ENCODE measurements at regions not wholly inside any gene's neighbourhood (a gene's known extent, or its start where the extent isn't known, plus 50 kb on each side); places are given as distances from the start of the nearest gene placed in this dataset.

- Histone ChIP-seq H3K4me3 (ENCODE audit: low read depth in 2 of 2, low read length in 2 of 2) (no peak overlapping the region), H3K36me3 (ENCODE audit: control insufficient read depth, insufficient read depth, low read length) (no peaks in the 10 kb centered on the region), H3K4me1 (ENCODE audit: control insufficient read depth, insufficient read depth, low read length) (peaks cover 18% of the 10 kb centered on the region), H3K27me3 (ENCODE audit: control insufficient read depth, insufficient read depth, low read length) (no peaks in the 10 kb centered on the region), H3K27ac (ENCODE audit: low read length) (peak overlapping the region; percentile 94), H3K9me3 (ENCODE audit: control insufficient read depth, insufficient read depth, low read depth, low read length) (no peaks in the 10 kb centered on the region)
- intact Hi-C loops (cut with micrococcal nuclease; ENCODE audit: unreplicated experiment): loop anchor here (10.0 kb wide), 1 partner anchor 193 kb away; no protein-coding TSS in a partner anchor
- ChIA-PET CTCF (no interaction called here), POLR2A (no interaction called here)
- no peak for DNase-seq (ENCODE audit: low read depth, low spot score)
- in situ Hi-C loops (cut with HindIII; ENCODE audit: low pct_unique_long_range_greater_than_20kb, low sequenced_read_pairs): no loop called here
- no peak for ATAC-seq
- no TSS peak for BruUV-seq (replicated peaks)
- TF ChIP-seq POLR2AphosphoS5 (IDR thresholded peaks at IDR 0.05; ENCODE audit: low read depth, low read length): no peak
- TF ChIP-seq TCF7L2 (IDR thresholded peaks at IDR 0.05; ENCODE audit: low read depth, low read length): no peak
- TF ChIP-seq REST (IDR thresholded peaks at IDR 0.05; ENCODE audit: insufficient read depth in 1 of 2, low read depth in 2 of 2, low read length in 1 of 2): no peak
- no peak for TF ChIP-seq CTCF (IDR thresholded peaks at IDR 0.05)
- TF ChIP-seq SIN3A (IDR thresholded peaks at IDR 0.05; ENCODE audit: borderline replicate concordance, insufficient read depth, low read depth, low read length): no peak
These were observed 198.3 kb downstream of the PLK2 start for GRCh38 chr5:58261605-58262004.

GRCh38 chr5:58260243-58260642 is 199.6 kb downstream of the PLK2 start:
- intact Hi-C loops (cut with micrococcal nuclease; ENCODE audit: unreplicated experiment): loop anchor here (10.0 kb wide), 1 partner anchor 195 kb away; no protein-coding TSS in a partner anchor
- Histone ChIP-seq H3K4me1 (ENCODE audit: control insufficient read depth, insufficient read depth, low read length) (peaks cover 18% of the 10 kb centered on the region), H3K9me3 (ENCODE audit: control insufficient read depth, insufficient read depth, low read depth, low read length) (no peaks in the 10 kb centered on the region), H3K27ac (ENCODE audit: low read length) (peak overlapping the region; percentile 94), H3K27me3 (ENCODE audit: control insufficient read depth, insufficient read depth, low read length) (no peaks in the 10 kb centered on the region), H3K36me3 (ENCODE audit: control insufficient read depth, insufficient read depth, low read length) (no peaks in the 10 kb centered on the region), H3K4me3 (ENCODE audit: low read depth in 2 of 2, low read length in 2 of 2) (peak overlapping the region in 1 of 2 experiments; percentile 38; a peak in 2 of 4 replicates)
- ATAC-seq (no peak), DNase-seq (ENCODE audit: low read depth, low spot score) (no peak)
- in situ Hi-C loops (cut with HindIII; ENCODE audit: low pct_unique_long_range_greater_than_20kb, low sequenced_read_pairs): no loop called here
- TSS peak; percentile 90 for BruUV-seq (replicated peaks)
- TF ChIP-seq POLR2AphosphoS5 (IDR thresholded peaks at IDR 0.05; ENCODE audit: low read depth, low read length) (no peak), TCF7L2 (IDR thresholded peaks at IDR 0.05; ENCODE audit: low read depth, low read length) (no peak), SIN3A (IDR thresholded peaks at IDR 0.05; ENCODE audit: borderline replicate concordance, insufficient read depth, low read depth, low read length) (no peak), REST (IDR thresholded peaks at IDR 0.05; ENCODE audit: insufficient read depth in 1 of 2, low read depth in 2 of 2, low read length in 1 of 2) (no peak), CTCF (IDR thresholded peaks at IDR 0.05) (no peak)
- ChIA-PET POLR2A (no interaction called here), CTCF (no interaction called here)

All from Panc1 (cell line).